GM18868 (cell line): ENCODE measurements at regions not wholly inside any gene's neighbourhood (a gene's known extent, or its start where the extent isn't known, plus 50 kb on each side); places are given as distances from the start of the nearest gene placed in this dataset.

Source experiments
- ATAC-seq: cut with Tn5 transposase; IDR thresholded peaks from one replicate; pipeline ENCODE4 v1.9.1; 2021; ENCODE audit warnings: mild to moderate bottlenecking, moderate library complexity; ENCODE audit not compliant: unreplicated experiment

- ATAC-seq = no peak
Measured at GRCh38 chr22:47275605-47276449, 513.4 kb downstream of the TBC1D22A start.

DNA sequence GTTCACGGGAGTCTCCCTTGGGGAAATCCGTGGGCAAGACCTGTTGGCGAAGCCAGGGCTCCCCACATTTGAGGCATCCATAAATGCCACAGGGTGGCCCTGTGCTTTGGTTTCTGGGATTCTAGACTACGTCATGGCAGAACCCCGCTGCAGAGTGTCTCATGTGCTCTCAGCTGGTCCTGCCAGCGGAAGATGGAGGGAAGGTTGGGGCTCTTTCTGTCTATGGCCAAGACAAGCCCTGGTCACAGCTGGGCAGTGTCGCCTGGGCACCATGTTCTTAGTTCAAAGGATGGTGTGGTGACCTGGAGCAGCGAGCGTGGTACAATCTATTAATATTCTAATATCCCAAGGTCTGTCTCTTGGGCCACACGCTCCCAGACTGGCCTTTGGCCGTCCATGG is 511.7 kb downstream of the TBC1D22A start:
- ATAC-seq = no peak

GRCh38 chr22:47270463-47271135 is 508.1 kb downstream of the TBC1D22A start:
- ATAC-seq = no peak

DNA sequence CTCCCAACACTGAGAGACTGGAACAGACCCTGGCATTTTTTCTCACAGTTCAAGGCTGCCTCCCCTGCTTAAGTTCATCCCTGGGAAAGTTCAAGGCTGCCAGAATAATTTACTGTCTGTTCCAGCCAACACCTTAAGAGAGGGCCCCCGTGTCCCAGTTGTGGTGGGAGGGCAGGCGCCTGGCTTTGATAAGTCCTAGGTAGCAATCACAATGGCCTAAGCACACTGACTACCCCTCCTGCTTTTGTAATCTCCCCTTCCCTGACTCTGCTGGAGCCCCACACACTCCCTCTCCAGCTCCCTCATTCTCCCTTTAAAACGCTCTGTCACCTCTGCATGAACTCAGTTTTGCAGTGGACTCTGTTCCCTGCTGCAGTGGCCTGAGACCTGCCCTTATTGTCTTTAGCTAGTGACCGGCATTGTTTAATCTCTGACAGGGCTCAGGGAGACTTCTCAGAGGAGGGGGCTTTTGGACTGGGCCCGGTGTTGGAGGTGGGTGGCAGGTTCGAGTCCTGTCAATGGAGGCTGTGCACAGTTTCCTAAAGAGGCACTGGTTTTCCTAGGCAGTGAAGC is 507.2 kb downstream of the TBC1D22A start:
- no peak for ATAC-seq

DNA sequence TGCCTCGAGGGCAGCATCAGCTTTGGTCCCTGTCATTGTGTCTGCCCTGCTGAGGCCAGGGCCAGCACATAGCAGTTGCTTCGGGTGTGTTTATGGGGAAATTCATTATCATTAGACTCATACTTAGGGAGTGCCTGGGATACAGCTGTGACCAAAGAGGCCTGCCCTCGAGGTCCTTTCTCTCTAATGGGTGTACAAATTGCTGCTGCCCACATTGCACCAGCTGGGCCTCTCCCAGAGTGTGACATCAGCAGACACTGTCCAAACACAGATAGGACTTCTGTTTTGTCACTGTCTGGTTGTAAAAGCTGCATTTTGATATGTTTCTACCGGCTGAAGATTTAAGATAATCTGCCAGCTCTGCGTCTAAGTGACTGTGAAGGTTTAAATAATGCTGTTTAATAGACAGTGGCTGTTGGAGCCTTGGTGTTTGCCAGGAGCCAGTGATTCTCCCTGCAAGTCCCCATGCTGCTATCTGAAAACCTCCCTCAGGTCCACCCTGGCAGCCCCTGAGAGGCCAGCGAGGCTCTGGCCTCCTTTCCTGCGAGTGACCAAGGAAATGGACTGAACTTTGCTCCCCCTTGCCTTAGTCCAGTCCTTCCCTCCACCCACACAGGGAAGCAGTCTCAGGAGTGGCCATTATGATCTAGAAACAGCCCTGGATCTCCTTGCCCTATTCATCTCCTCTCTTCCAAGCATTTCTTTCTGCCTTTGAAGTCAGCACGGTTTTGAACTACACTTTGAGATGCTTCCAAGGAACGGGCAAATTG is 505.2 kb downstream of the TBC1D22A start:
- no peak for ATAC-seq

DNA sequence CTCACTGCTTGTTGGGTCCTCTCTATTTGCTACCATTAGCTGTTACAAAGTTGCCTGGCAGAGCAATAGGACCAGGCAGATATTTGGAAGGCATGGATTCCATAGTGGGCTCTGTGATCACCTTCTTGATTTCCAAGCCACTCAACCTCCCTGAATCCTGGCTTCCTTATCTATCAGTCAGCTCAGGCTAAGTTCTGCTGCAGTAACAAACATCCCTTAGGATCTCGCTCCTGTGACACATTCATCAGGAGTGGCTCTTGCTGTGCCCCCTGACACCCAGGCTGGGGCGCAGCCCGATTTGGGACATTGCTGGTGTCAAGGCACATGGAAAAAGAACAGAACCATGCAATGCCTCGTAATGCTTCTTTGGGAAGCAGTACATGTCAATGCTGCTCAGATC is 503.9 kb downstream of the TBC1D22A start:
- no peak for ATAC-seq

DNA sequence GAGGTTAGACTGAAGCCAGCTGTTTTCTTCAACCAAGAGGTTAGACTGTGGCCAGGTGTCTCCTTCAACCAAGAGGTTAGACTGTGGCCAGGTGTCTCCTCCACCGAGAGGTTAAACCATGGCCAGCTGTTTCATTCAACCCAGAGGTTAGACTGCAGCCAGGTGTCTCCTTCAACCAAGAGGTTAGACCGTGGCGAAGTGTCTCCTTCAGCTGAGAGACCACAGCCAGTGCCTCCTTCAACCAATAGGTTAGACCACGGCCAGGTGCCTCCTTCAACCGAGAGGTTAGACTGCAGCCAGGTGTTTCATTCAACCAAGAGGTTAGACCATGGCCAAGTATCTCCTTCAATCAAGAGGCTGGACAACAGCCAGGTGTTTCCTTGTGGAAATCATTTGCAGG is 498.1 kb downstream of the TBC1D22A start:
- ATAC-seq = no peak

DNA sequence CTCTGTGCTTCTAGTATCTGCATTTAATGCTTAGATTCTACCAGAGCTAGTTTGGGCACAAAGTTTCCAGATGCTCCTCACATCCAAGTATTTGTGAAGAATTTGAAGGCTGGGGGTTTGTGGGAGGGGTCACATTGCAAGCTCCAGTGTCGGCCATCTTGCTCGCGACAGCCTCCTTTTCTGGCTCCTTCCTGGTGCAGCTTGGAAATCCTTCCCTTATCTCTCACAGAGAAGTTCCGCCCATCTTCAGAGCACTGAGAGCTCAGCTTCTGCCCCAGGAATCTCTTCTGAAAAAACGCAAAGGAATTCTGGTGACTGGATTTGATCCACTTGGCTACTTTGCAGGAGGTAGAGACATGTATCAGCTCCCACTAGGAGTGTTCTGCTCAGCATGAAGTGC is 497.5 kb downstream of the TBC1D22A start:
- no peak for ATAC-seq

DNA sequence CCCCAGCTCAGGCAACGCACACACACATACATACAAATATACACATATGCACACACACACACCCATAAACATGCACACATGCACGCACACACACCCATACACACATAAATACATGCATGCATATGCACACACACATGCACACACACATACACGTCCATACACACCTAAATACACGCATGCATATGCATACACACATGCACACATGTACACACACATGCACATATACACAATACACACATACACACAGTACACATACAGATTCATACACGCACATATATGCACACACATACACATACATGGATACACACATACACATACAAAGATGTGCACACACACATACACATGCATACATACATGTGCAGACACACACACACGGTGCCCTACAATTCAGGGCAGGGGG is 496.6 kb downstream of the TBC1D22A start:
- ATAC-seq = no peak

DNA sequence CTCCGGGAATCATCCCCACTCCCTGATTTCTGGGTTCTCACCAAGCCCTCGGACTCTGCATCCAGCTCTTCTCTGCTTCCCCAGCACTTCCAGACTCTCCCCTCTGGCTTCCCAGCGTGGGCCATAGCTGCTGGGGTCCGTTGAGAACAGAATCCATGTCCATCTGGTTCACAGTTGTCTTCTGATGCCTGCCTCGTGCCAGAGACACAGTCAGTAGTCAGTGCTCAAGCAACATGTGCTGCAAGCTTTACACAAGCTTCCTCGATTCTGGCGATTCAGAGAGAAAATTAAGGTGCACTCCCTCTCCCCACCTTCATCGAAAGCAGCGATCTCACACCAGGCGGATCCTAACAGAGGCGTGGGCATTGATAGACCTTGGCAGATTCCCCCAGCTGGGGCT is 495.5 kb downstream of the TBC1D22A start:
- ATAC-seq = no peak

DNA sequence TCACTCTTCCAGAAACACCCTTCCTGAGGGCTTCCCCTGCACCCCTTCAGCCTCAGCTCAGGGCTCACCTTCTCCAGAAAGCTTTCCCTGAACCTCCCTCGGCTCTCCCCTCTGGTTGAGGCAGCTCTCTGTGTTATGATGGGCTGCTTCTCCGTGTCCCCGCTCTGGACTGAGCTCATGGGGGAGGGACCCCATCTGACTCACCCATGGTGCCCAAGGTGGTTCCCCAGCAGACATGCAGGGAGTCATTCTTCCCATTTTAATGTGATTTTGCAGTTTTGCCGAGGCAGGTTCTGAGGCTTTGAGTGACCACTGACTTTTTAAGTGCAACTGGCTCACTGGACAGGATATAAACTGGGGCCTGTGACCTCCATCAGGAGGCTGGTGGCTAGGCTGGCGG is 495.1 kb downstream of the TBC1D22A start:
- ATAC-seq = no peak

- ATAC-seq = no peak
Measured at GRCh38 chr22:47251911-47252310, 489.5 kb downstream of the TBC1D22A start.

GRCh38 chr22:47250995-47251765 is 488.7 kb downstream of the TBC1D22A start:
- ATAC-seq = no peak

DNA sequence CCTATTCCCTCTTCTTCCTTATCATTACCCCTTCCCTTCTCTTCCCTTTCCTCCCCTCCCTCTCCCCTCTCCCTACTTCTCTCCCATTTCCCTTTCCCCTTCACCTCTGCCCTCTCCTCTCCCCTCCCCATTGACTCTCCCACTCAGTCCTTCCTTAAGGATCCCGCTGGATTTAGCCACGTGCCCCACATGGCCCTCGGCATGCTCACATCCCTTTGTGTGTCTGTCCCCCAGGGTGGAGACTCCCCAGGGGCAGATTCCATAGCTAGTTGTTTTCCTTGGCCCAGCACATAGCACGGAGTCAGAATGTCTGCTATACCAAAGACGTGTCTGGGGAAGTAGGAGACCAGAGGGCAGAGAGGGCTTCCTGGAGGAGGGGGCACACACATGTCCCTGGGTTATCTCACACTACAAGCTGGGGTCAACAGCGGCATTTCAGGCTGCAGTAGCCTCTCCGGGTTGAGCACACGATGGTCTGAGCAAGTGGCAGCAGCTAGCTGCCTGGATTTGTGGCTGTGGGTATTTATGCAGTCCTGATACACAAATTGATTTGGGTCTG is 487.0 kb downstream of the TBC1D22A start:
- no peak for ATAC-seq

- ATAC-seq = no peak
Measured at GRCh38 chr22:47248925-47249324, 486.5 kb downstream of the TBC1D22A start.

- ATAC-seq = no peak
Measured at GRCh38 chr22:47247579-47248240, 485.3 kb downstream of the TBC1D22A start.

- ATAC-seq = no peak
Measured at GRCh38 chr22:47245786-47246185, 483.3 kb downstream of the TBC1D22A start.

GRCh38 chr22:47245286-47245685 is 482.8 kb downstream of the TBC1D22A start:
- ATAC-seq = no peak

DNA sequence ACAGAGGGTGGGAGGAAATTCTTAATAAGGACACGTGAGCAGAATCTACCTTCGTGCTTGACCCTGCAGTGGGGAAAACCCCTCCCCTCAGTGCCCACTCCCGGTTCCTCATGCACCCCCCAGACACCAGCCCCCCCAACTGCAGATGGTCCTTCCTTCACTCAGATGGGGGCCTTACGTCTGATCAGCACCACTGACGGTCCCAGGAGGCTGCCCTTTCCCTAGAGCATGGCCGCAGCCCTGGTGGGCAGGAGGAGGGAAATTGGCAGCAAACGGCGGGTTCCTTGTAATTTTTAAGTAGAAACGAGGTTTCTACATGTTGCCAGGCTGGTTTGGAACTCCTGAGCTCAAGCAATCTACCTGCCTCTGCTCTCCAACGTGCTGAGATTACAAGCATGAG is 477.7 kb downstream of the TBC1D22A start:
- ATAC-seq = no peak

GRCh38 chr22:47239474-47239860 is 477.0 kb downstream of the TBC1D22A start:
- no peak for ATAC-seq
